GM12865 (cell line): ENCODE measurements at regions not wholly inside any gene's neighbourhood (a gene's known extent, or its start where the extent isn't known, plus 50 kb on each side); places are given as distances from the start of the nearest gene placed in this dataset.

ENCODE experiments used
- DNase-seq: peaks from one replicate; pipeline ENCODE4 v3.0.0; 2010; ENCODE audit warnings: low read depth
- H3K4me3 ChIP-seq: 2 replicates; pipeline ENCODE4 v1.5.1; 2011; ENCODE audit warnings: mild to moderate bottlenecking, low read depth, low read length, control low read depth
- CTCF ChIP-seq: IDR thresholded peaks from 2 replicates; pipeline ENCODE4 v1.5.1; 2011; ENCODE audit warnings: low read length, control low read depth, low read depth, inconsistent platforms; ENCODE audit not compliant: insufficient read depth; ENCODE audit errors: missing control alignments

- no peak for TF ChIP-seq CTCF
- H3K4me3 ChIP-seq: no peak overlapping the region
- DNase-seq: no peak
These were observed 231.0 kb downstream of the PLK2 start for GRCh38 chr5:58228896-58229295.

- no peak for DNase-seq
- no peak for TF ChIP-seq CTCF
- H3K4me3 ChIP-seq: no peak overlapping the region
These were observed 232.0 kb downstream of the PLK2 start for GRCh38 chr5:58227858-58228257.

- TF ChIP-seq CTCF: no peak
These were observed 235.2 kb downstream of the PLK2 start for GRCh38 chr5:58224661-58225060.

GRCh38 chr5:58224221-58224620, 235.7 kb downstream of the PLK2 start:
- H3K4me3 ChIP-seq: no peak overlapping the region
- no peak for DNase-seq
- TF ChIP-seq CTCF: no peak

More at GRCh38 chr5:58224661-58225060, 235.2 kb downstream of the PLK2 start:
- no peak for DNase-seq
- H3K4me3 ChIP-seq: no peak overlapping the region

- no peak overlapping the region for H3K4me3 ChIP-seq
- DNase-seq: no peak
- no peak for TF ChIP-seq CTCF
These were observed 244.5 kb downstream of the PLK2 start for GRCh38 chr5:58215364-58215763.

GRCh38 chr5:58211441-58211840, 248.4 kb downstream of the PLK2 start:
- DNase-seq: no peak
- H3K4me3 ChIP-seq: no peak overlapping the region
- TF ChIP-seq CTCF: no peak

- no peak for TF ChIP-seq CTCF
These were observed 251.2 kb downstream of the PLK2 start for GRCh38 chr5:58208674-58209073.

More at GRCh38 chr5:58208674-58209073, 251.2 kb downstream of the PLK2 start:
- no peak overlapping the region for H3K4me3 ChIP-seq
- no peak for DNase-seq
